SK-N-SH (cell line): ENCODE measurements at regions not wholly inside any gene's neighbourhood (a gene's known extent, or its start where the extent isn't known, plus 50 kb on each side); places are given as distances from the start of the nearest gene placed in this dataset.

Experiments
- CTCF ChIA-PET: fragments of 300-600, 350-600 bp; formaldehyde crosslinking; extraction: SDS; loops from one replicate; lab custom pipeline; 2021; lab: Yijun Ruan, JAX
- POLR2A ChIA-PET: fragments of 350-600 bp; sonication (Branson Sonifier 250); formaldehyde crosslinking; extraction: SDS; loops from one replicate; lab custom pipeline; 2020; ENCODE audit warnings: antibody characterized with exemption, inconsistent platforms; lab: Yijun Ruan, JAX
- DNase-seq: peaks from one replicate; pipeline ENCODE4 v3.0.0; 2012
- H2AFZ ChIP-seq: fragments of 200-600 bp; sonication (generic); 2 replicates; pipeline ENCODE4 v1.8.1; 2016; ENCODE audit warnings: antibody characterized with exemption, mild to moderate bottlenecking, low read depth
- H3F3A ChIP-seq: fragments of 200-600 bp; sonication (generic); replicated peaks from 2 replicates; pipeline ENCODE3; 2016; ENCODE audit warnings: antibody characterized with exemption, mild to moderate bottlenecking; ENCODE audit not compliant: insufficient read depth
- H3K27ac ChIP-seq, 2 experiments: fragments of 200-500 bp in 1 of 2; fragments of 200-600 bp in 1 of 2; sonication (Bioruptor generic) in 1 of 2; sonication (generic), shearing (Covaris generic) in 1 of 2; 2 replicates each; pipeline versions ENCODE4 v1.5.1 to v1.6.1; 2014 to 2016; ENCODE audit warnings: low read depth in 2 of 2, inconsistent platforms in 1 of 2, low read length in 1 of 2, mild to moderate bottlenecking in 1 of 2, mixed read lengths in 1 of 2
- H3K27me3 ChIP-seq: fragments of 200-600 bp; sonication (generic), shearing (Covaris generic); 2 replicates; pipeline ENCODE4 v1.6.1; 2016; ENCODE audit warnings: mixed run types; ENCODE audit not compliant: insufficient read depth
- H3K36me3 ChIP-seq, 2 experiments: fragments of 200-500 bp in 1 of 2; fragments of 200-600 bp in 1 of 2; sonication (Bioruptor generic) in 1 of 2; sonication (generic) in 1 of 2; replicated peaks in 1 of 2; 2 replicates each; pipeline versions ENCODE3 to v1.5.1; 2014 to 2016; ENCODE audit warnings: low read length in 1 of 2, mild to moderate bottlenecking in 1 of 2; ENCODE audit not compliant: insufficient read depth in 2 of 2, control insufficient read depth in 1 of 2
- H3K4me1 ChIP-seq, 2 experiments: fragments of 200-500 bp in 1 of 2; fragments of 200-600 bp in 1 of 2; sonication (Bioruptor generic) in 1 of 2; sonication (generic), shearing (Covaris generic) in 1 of 2; 2 replicates each; pipeline versions ENCODE4 v1.5.1 to v1.6.1; 2014 to 2016; ENCODE audit warnings: low read depth in 1 of 2, low read length in 1 of 2, mixed run types in 1 of 2; ENCODE audit not compliant: insufficient read depth in 2 of 2, control insufficient read depth in 1 of 2
- H3K4me2 ChIP-seq: fragments of 200-600 bp; sonication (generic), shearing (Covaris generic); 2 replicates; pipeline ENCODE4 v1.6.1; 2017; ENCODE audit warnings: mixed run types
- H3K4me3 ChIP-seq, 2 experiments: fragments of 200-500 bp in 1 of 2; fragments of 200-600 bp in 1 of 2; sonication (Bioruptor generic) in 1 of 2; sonication (generic), shearing (Covaris generic) in 1 of 2; 2 replicates each; pipeline versions ENCODE4 v1.5.1 to v1.8.1; 2014 to 2016; ENCODE audit warnings: low read depth in 2 of 2, inconsistent platforms in 1 of 2, low read length in 1 of 2, mild to moderate bottlenecking in 1 of 2, mixed read lengths in 1 of 2, moderate library complexity in 1 of 2
- H3K79me2 ChIP-seq: fragments of 200-600 bp; sonication (generic); 2 replicates; pipeline ENCODE4 v1.8.1; 2017; ENCODE audit warnings: mild to moderate bottlenecking; ENCODE audit not compliant: insufficient read depth
- H3K9ac ChIP-seq: fragments of 200-600 bp; sonication (generic); 2 replicates; pipeline ENCODE4 v1.6.1; 2017; ENCODE audit warnings: mixed run types
- H3K9me2 ChIP-seq: fragments of 200-600 bp; sonication (generic); 2 replicates; pipeline ENCODE4 v1.6.1; 2017; ENCODE audit warnings: mixed run types
- H3K9me3 ChIP-seq: fragments of 200-600 bp; sonication (generic); 2 replicates; pipeline ENCODE4 v1.6.1; 2017; ENCODE audit warnings: mixed run types, mild to moderate bottlenecking, moderate library complexity
- H4K20me1 ChIP-seq: fragments of 200-600 bp; sonication (generic); 2 replicates; pipeline ENCODE4 v1.6.1; 2017; ENCODE audit warnings: mild to moderate bottlenecking, mixed run types; ENCODE audit not compliant: insufficient read depth
- FOSL2 ChIP-seq: IDR thresholded peaks from 2 replicates; pipeline ENCODE4 v1.4.0; 2012; ENCODE audit warnings: low read depth, mild to moderate bottlenecking, moderate library complexity, borderline replicate concordance
- FOXJ3 ChIP-seq: sonication (generic); formaldehyde crosslinking; IDR thresholded peaks from 2 replicates; pipeline ENCODE4 v1.5.1; 2020; ENCODE audit warnings: mild to moderate bottlenecking, missing genetic modification reagents
- GABPA ChIP-seq: IDR thresholded peaks from 2 replicates; pipeline ENCODE4 v1.4.0; 2012; ENCODE audit warnings: low read depth, mild to moderate bottlenecking
- IRF3 ChIP-seq: fragments of 150-350 bp; IDR thresholded peaks from 2 replicates; pipeline ENCODE4 v1.6.1; 2016; ENCODE audit warnings: mild to moderate bottlenecking, low read depth, low read length
- JUND ChIP-seq: IDR thresholded peaks from 2 replicates; pipeline ENCODE4 v1.4.0; 2012
- MAX ChIP-seq: IDR thresholded peaks from 2 replicates; pipeline ENCODE4 v1.4.0; 2012; ENCODE audit warnings: low read depth
- NRF1 ChIP-seq: IDR thresholded peaks from 2 replicates; pipeline ENCODE4 v1.6.1; 2012; ENCODE audit warnings: low read depth, mild to moderate bottlenecking, low read length
- PBX3 ChIP-seq: IDR thresholded peaks from 2 replicates; pipeline ENCODE4; 2012
- POLR2AphosphoS5 ChIP-seq: IDR thresholded peaks from 2 replicates; pipeline ENCODE4 v1.6.1; 2012; ENCODE audit warnings: low read depth, low read length
- RAD21 ChIP-seq: IDR thresholded peaks from 2 replicates; pipeline ENCODE4 v1.6.1; 2012; ENCODE audit warnings: mild to moderate bottlenecking, low read length
- REST ChIP-seq: IDR thresholded peaks from 2 replicates; pipeline ENCODE4 v1.6.1; 2012; ENCODE audit warnings: mild to moderate bottlenecking, low read depth, low read length, moderate library complexity
- RFX5 ChIP-seq: IDR thresholded peaks from 2 replicates; pipeline ENCODE4 v1.6.1; 2012; ENCODE audit warnings: mild to moderate bottlenecking, improper control_type of control experiment, low read length
- RXRA ChIP-seq: IDR thresholded peaks from 2 replicates; pipeline ENCODE4 v1.4.0; 2012; ENCODE audit warnings: low read depth, mild to moderate bottlenecking, borderline replicate concordance
- TAF1 ChIP-seq: IDR thresholded peaks from 2 replicates; pipeline ENCODE4 v1.6.1; 2012; ENCODE audit warnings: low read depth, mild to moderate bottlenecking, low read length, moderate library complexity, borderline replicate concordance
- USF1 ChIP-seq: IDR thresholded peaks from 2 replicates; pipeline ENCODE4 v1.4.0; 2012; ENCODE audit warnings: low read depth, borderline replicate concordance
- USF2 ChIP-seq: fragments of 150-350 bp; IDR thresholded peaks from 2 replicates; pipeline ENCODE4 v1.6.1; 2017; ENCODE audit warnings: antibody characterized with exemption, low read length, low read depth, borderline replicate concordance
- WGBS: methylation state at CpG from one replicate; pipeline ENCODE4 v1.1.6; 2017; ENCODE audit warnings: low lambda C conversion rate; 5-methylcytosine and 5-hydroxymethylcytosine counted together

GRCh38 chr2:8579485-8580085 lies 102.3 kb upstream of the ID2 start:
- POLR2A ChIA-PET = no interaction called here
- DNase-seq = no peak
- no peaks in the 10 kb centered on the region for H3K27me3 ChIP-seq

More at GRCh38 chr2:8579485-8580085, 102.3 kb upstream of the ID2 start:
- no peak for TF ChIP-seq RXRA
- TF ChIP-seq USF2 = no peak
- no peak for TF ChIP-seq IRF3
- no peak for TF ChIP-seq NRF1
- no peak for TF ChIP-seq MAX
- TF ChIP-seq PBX3 = no peak
- TF ChIP-seq JUND = no peak
- TF ChIP-seq TAF1 = no peak
- TF ChIP-seq GABPA = no peak
- no peak for TF ChIP-seq POLR2AphosphoS5
- TF ChIP-seq USF1 = no peak
- no peak for TF ChIP-seq RFX5
- TF ChIP-seq FOXJ3 (CRISPR knock-in tag) = no peak
- TF ChIP-seq RAD21 = no peak
- TF ChIP-seq REST = no peak
- no peak for TF ChIP-seq FOSL2
- H4K20me1 ChIP-seq = no peaks in the 10 kb centered on the region
- H3K4me3 ChIP-seq = no peak overlapping the region
- no peaks in the 10 kb centered on the region for H3K36me3 ChIP-seq
- no peaks in the 10 kb centered on the region for H3F3A ChIP-seq
- H3K27ac ChIP-seq = no peak overlapping the region
- H3K9me3 ChIP-seq = no peaks in the 10 kb centered on the region
- H3K9me2 ChIP-seq = no peaks in the 10 kb centered on the region
- CTCF ChIA-PET = interaction anchor here (0.6 to 1.6 kb wide), 4 partner anchors 33 to 105 kb away, joined by 3 to 4 read pairs (median 3); no protein-coding TSS in a partner anchor
- 87% methylated on average over 6 of the region's 6 CpGs for WGBS
- H3K4me1 ChIP-seq = peaks cover 0 to 42% of the 10 kb centered on the region in 2 experiments; a peak in 2 of 4 replicates
- H3K4me2 ChIP-seq = no peak overlapping the region
- H2AFZ ChIP-seq = no peak overlapping the region
- no peaks in the 10 kb centered on the region for H3K79me2 ChIP-seq
- H3K9ac ChIP-seq = no peak overlapping the region
